ENCODE measurements at regions not wholly inside any gene's neighbourhood (a gene's known extent, or its start where the extent isn't known, plus 50 kb on each side); places are given as distances from the start of the nearest gene placed in this dataset.

DNA sequence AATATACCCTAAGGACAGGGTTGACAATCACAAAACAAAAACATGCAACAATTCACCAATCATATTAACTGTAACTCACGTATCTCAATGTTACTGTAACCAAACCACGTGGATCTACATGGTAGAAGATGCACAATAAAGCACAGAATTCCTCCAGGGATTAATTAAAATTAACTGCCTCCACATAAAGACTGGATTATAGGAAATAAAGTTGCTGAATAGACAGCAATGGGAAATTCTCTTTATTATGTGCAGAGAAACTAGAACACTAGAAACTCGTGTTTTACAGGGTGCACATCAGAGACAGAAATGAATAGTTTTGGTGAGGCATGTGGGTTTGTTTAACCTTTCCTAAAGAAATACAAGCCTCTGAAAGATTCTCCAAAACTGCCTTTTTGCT is 696.3 kb downstream of the EPHA3 start:
- no peaks in the 10 kb centered on the region for H3K27me3 ChIP-seq
- no peak overlapping the region for H2AFZ ChIP-seq (replicated peaks)
- H3K9me3 ChIP-seq (ENCODE audit: low read depth): no peaks in the 10 kb centered on the region
- Mint-ChIP-seq H3K4me1 (peaks cover 6% of the 10 kb centered on the region), H3K4me3 (no peak overlapping the region), H3K27me3 (ENCODE audit: insufficient read depth, low read depth) (peaks cover 4% of the 10 kb centered on the region), H3K36me3 (no peaks in the 10 kb centered on the region), H3K9me3 (peaks cover 9% of the 10 kb centered on the region), H3K27ac (no peak overlapping the region)
- no peak overlapping the region for H3K27ac ChIP-seq
- no peak overlapping the region for H3K4me3 ChIP-seq
- TF ChIP-seq EZH2phosphoT487 (IDR thresholded peaks at IDR 0.05) (no peak), EZH2 (IDR thresholded peaks at IDR 0.05) (no peak)
- TF ChIP-seq, protein P1, sequence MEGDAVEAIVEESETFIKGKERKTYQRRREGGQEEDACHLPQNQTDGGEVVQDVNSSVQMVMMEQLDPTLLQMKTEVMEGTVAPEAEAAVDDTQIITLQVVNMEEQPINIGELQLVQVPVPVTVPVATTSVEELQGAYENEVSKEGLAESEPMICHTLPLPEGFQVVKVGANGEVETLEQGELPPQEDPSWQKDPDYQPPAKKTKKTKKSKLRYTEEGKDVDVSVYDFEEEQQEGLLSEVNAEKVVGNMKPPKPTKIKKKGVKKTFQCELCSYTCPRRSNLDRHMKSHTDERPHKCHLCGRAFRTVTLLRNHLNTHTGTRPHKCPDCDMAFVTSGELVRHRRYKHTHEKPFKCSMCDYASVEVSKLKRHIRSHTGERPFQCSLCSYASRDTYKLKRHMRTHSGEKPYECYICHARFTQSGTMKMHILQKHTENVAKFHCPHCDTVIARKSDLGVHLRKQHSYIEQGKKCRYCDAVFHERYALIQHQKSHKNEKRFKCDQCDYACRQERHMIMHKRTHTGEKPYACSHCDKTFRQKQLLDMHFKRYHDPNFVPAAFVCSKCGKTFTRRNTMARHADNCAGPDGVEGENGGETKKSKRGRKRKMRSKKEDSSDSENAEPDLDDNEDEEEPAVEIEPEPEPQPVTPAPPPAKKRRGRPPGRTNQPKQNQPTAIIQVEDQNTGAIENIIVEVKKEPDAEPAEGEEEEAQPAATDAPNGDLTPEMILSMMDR (IDR thresholded peaks at IDR 0.05): no peak
- H3K4me2 ChIP-seq: no peak overlapping the region
- no peaks in the 10 kb centered on the region for H4K20me1 ChIP-seq (ENCODE audit: low read depth)
- no peak for DNase-seq (ENCODE audit: low spot score)
- no peaks in the 10 kb centered on the region for H3F3A ChIP-seq (ENCODE audit: low read depth)
- H3K36me3 ChIP-seq: no peaks in the 10 kb centered on the region
- H3K79me2 ChIP-seq (ENCODE audit: low read depth): no peaks in the 10 kb centered on the region
- no peaks in the 10 kb centered on the region for H3K4me1 ChIP-seq
- H3K9ac ChIP-seq: no peak overlapping the region

DNA sequence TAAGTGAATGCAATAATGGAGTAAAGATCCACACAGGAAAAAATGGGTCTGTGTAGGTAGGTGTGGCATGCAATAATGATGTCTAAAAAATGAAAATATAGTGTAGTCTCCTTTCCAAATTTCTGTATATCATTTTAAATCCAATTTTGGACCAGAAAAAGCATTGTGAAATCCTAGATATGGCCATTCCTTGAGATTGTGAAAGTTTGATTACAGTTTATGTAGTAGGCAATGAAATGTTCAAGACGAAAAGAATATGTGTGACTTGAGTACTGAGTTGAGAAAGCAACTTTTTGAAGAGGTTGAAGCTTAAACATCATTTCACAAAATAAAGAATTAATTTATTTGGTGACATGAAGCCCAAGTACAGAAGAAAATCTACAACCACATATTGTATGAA is 698.7 kb downstream of the EPHA3 start:
- Histone ChIP-seq H3K36me3 (no peaks in the 10 kb centered on the region), H3K4me3 (no peak overlapping the region), H4K20me1 (ENCODE audit: low read depth) (no peaks in the 10 kb centered on the region), H3K27ac (no peak overlapping the region), H3K27me3 (no peaks in the 10 kb centered on the region), H3K4me1 (no peaks in the 10 kb centered on the region), H3K9me3 (ENCODE audit: low read depth) (no peaks in the 10 kb centered on the region), H3K4me2 (no peak overlapping the region), H3F3A (ENCODE audit: low read depth) (no peaks in the 10 kb centered on the region), H3K9ac (no peak overlapping the region), H2AFZ (replicated peaks) (no peak overlapping the region), H3K79me2 (ENCODE audit: low read depth) (no peaks in the 10 kb centered on the region)
- no peak for TF ChIP-seq EZH2phosphoT487 (IDR thresholded peaks at IDR 0.05)
- TF ChIP-seq EZH2 (IDR thresholded peaks at IDR 0.05): no peak
- TF ChIP-seq, protein P1 (IDR thresholded peaks at IDR 0.05): no peak
- DNase-seq (ENCODE audit: low spot score): no peak
- H3K36me3 Mint-ChIP-seq: peaks cover 3% of the 10 kb centered on the region
- peaks cover 14% of the 10 kb centered on the region for H3K9me3 Mint-ChIP-seq
- H3K27ac Mint-ChIP-seq: no peak overlapping the region
- H3K4me1 Mint-ChIP-seq: peaks cover 6% of the 10 kb centered on the region
- H3K4me3 Mint-ChIP-seq: no peak overlapping the region
- peaks cover 2% of the 10 kb centered on the region for H3K27me3 Mint-ChIP-seq (ENCODE audit: insufficient read depth, low read depth)

DNA sequence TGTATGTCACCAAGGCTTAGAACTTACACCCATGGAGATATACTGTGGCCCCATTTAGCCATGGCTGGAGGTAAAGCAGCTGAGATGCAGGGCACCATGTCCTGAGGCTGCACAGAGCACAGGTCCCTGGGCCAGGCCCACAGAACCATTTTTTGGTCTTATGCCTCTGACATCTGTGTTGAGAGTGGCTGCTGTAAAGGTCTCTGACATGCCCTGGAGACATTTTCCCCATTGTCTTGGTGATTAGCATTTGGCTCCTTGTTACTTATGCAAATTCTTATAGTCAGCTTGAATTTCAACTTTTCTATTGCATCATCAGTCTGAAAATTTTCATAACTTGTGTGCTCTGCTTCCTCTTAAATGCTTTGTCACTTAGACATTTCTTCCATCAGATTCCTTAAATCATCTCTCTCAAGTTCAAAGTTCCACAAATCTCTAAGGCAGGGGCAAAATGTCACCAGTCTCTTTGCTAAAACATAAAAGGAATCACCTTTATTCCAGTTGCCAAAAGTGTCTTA is 701.3 kb downstream of the EPHA3 start:
- Histone ChIP-seq H3K9me3 (ENCODE audit: low read depth) (no peaks in the 10 kb centered on the region), H3K4me2 (no peak overlapping the region), H3K9ac (no peak overlapping the region), H3K4me3 (no peak overlapping the region), H3K27ac (no peak overlapping the region), H3K27me3 (no peaks in the 10 kb centered on the region), H2AFZ (replicated peaks) (no peak overlapping the region), H3K79me2 (ENCODE audit: low read depth) (no peaks in the 10 kb centered on the region), H4K20me1 (ENCODE audit: low read depth) (no peaks in the 10 kb centered on the region), H3K36me3 (no peaks in the 10 kb centered on the region), H3F3A (ENCODE audit: low read depth) (no peaks in the 10 kb centered on the region), H3K4me1 (no peaks in the 10 kb centered on the region)
- TF ChIP-seq, protein P1 (IDR thresholded peaks at IDR 0.05): no peak
- TF ChIP-seq EZH2phosphoT487 (IDR thresholded peaks at IDR 0.05): no peak
- no peak for TF ChIP-seq EZH2 (IDR thresholded peaks at IDR 0.05)
- Mint-ChIP-seq H3K27me3 (ENCODE audit: insufficient read depth, low read depth) (no peaks in the 10 kb centered on the region), H3K4me1 (peaks cover 4% of the 10 kb centered on the region), H3K36me3 (peaks cover 3% of the 10 kb centered on the region), H3K27ac (no peak overlapping the region), H3K4me3 (no peak overlapping the region), H3K9me3 (peaks cover 24% of the 10 kb centered on the region)
- no peak for DNase-seq (ENCODE audit: low spot score)

Data from neural progenitor cell (in vitro differentiated cells).